ENCODE measurements at regions not wholly inside any gene's neighbourhood (a gene's known extent, or its start where the extent isn't known, plus 50 kb on each side); places are given as distances from the start of the nearest gene placed in this dataset.

DNA sequence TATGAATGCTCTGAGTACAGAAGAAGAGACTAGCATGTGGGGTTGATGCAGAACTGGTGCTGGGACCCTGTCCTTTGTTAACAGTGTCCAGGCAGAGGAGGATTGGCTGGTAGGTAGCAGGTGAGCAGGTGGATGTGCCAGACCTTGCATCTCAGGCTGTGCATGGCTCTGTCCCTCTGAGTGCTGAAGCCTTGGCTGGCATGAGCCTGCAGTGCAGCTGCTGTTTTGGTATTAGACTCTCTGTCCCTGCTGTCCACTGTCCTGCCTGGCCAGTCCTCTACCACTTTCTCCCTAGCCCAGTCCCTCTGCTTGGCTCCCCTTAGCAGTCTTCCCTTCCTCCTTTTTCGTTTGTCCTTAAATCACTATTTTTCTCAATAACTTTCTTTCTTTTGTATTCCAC lies 213.6 kb upstream of the ZBED5 start:
- TF ChIP-seq, protein P1, sequence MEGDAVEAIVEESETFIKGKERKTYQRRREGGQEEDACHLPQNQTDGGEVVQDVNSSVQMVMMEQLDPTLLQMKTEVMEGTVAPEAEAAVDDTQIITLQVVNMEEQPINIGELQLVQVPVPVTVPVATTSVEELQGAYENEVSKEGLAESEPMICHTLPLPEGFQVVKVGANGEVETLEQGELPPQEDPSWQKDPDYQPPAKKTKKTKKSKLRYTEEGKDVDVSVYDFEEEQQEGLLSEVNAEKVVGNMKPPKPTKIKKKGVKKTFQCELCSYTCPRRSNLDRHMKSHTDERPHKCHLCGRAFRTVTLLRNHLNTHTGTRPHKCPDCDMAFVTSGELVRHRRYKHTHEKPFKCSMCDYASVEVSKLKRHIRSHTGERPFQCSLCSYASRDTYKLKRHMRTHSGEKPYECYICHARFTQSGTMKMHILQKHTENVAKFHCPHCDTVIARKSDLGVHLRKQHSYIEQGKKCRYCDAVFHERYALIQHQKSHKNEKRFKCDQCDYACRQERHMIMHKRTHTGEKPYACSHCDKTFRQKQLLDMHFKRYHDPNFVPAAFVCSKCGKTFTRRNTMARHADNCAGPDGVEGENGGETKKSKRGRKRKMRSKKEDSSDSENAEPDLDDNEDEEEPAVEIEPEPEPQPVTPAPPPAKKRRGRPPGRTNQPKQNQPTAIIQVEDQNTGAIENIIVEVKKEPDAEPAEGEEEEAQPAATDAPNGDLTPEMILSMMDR (IDR thresholded peaks at IDR 0.05; ENCODE audit: low read length, missing control alignments): no peak
- no peak overlapping the region for H3K4me3 ChIP-seq (replicated peaks; ENCODE audit: low read depth, low read length)
- no peak for DNase-seq (ENCODE audit: low read depth)

DNA sequence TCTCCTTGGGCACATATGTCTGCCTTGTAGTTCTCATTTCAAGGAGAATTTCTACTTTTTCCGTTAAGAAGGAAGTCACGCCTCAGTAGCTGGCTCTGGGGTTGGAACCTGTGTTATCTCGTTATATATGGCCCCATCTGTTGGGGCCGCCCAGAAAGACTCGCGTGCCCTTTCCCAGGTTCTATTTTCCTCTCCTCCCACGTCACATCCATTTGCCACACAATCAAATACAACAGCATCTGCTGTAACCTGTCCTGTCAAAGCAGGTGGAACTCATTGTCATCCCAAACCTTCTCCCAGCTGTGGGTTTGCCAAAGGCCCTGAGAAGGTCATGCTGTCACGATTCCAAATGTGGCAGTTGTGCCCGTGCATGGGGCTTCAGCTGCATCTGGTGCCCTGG lies 213.1 kb upstream of the ZBED5 start:
- no peak overlapping the region for H3K4me3 ChIP-seq (replicated peaks; ENCODE audit: low read depth, low read length)
- TF ChIP-seq, protein P1 (IDR thresholded peaks at IDR 0.05; ENCODE audit: low read length, missing control alignments): no peak
- no peak for DNase-seq (ENCODE audit: low read depth)

DNA sequence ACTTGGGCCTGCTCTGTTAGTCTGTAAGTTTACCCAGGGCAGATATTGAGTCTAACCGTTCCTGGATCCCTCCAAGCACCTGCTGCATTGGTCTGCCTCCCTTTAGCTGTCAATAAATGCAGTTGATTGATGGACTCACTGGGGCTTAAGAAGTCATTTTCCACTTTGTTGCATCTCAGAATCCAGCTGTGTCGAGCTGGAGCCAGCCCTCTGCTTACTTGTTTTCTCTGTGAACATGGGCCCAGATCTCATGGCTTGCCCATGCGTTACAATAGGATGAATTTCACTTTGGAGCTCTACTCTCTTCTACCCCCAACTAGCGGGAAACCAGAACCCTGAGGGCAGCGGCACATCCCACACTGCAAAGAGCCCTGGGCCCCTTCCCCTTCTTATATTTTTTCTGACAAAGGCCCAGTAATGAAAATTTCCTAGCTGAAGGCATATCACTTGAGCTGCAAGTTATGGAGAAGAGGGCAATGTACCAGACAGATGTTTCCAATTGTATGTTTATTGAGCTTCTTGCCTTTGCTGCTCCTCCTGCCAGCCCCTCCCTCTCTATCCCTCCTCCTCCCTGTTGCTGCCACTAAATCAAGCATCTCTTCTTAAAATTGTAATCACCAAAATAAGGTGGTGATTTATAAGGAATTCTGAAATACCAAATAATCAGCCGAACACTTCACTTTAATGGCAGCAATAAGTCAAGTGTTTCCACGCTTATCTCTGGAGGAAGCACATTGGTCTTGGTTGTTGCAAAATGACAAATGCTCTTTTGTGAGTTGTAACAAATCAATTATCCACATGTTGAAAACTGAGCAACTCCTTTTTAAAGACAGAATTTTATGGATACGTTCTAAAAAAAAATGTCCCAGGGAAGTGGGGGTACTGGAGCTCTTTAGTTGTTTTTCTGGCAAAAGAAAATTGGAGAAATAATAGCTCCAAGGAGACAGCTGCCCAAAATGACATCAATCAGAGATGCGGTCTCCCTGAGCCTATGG lies 212.3 kb upstream of the ZBED5 start:
- no peak overlapping the region for H3K4me3 ChIP-seq (replicated peaks; ENCODE audit: low read depth, low read length)
- TF ChIP-seq, protein P1 (IDR thresholded peaks at IDR 0.05; ENCODE audit: low read length, missing control alignments): no peak
- no peak for DNase-seq (ENCODE audit: low read depth)

DNA sequence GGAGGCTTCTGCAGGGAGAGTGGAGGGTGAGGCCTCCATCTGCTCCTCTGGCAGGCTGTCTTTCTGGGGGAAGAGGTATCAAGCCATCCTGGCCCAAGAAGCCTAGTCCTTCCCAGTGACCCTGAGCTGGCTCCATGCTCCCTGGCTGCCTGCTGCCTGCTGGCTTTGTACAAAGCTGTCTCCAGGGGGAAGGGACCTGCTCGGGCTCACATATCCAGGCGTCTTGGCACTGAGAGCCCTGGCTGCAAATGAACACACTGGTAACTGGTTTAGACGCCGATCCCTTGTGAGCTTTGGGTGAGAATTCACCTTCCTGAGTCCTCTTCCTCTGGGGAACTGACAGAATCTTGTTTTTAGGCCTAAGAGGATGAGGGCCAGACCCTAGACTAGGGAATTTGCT lies 210.3 kb upstream of the ZBED5 start:
- no peak overlapping the region for H3K4me3 ChIP-seq (replicated peaks; ENCODE audit: low read depth, low read length)
- DNase-seq (ENCODE audit: low read depth): no peak
- TF ChIP-seq, protein P1 (IDR thresholded peaks at IDR 0.05; ENCODE audit: low read length, missing control alignments): no peak

DNA sequence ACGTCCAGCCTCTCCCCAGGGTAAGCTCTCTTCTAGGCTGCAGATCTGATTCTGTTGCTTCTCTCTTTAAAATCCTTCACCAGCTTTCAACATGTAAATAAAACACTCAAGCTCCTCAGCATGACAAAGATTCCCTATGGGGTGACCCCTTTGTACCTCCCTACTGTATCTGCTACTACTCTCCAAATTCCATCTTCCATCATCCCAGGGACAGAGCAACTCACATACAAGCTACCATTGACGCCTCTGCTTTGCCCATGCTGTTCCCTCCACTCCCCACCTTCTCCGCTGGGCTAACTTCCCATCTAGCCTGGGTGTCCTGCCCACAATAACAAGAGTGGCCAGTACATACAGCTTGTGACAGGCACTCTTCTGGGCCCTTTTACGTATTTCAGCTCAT lies 207.5 kb upstream of the ZBED5 start:
- no peak for DNase-seq (ENCODE audit: low read depth)
- H3K4me3 ChIP-seq (replicated peaks; ENCODE audit: low read depth, low read length): no peak overlapping the region
- TF ChIP-seq, protein P1 (IDR thresholded peaks at IDR 0.05; ENCODE audit: low read length, missing control alignments): no peak

DNA sequence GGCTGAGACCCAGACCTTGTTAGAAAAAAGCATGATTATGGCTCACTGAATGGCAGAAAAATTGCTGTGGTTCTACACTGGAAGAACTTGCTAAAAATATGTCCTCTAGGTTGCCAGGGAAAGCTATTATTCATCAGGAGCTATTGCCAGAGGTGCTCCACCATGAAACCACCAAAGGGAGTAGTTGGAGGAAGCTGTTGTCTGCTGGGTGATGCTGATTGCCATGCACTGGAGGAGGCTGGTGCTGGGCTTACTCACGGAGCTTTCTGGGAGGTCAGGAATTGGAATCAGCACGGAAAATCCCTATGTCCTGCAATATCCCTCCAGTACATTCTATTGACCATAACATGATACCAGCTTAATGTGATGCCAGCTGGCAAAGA lies 199.6 kb upstream of the ZBED5 start:
- no peak overlapping the region for H3K4me3 ChIP-seq (replicated peaks; ENCODE audit: low read depth, low read length)
- DNase-seq (ENCODE audit: low read depth): peak; percentile 5
- TF ChIP-seq, protein P1 (IDR thresholded peaks at IDR 0.05; ENCODE audit: low read length, missing control alignments): no peak

All from fibroblast of pulmonary artery (primary cell).